ENCODE measurements at regions not wholly inside any gene's neighbourhood (a gene's known extent, or its start where the extent isn't known, plus 50 kb on each side); places are given as distances from the start of the nearest gene placed in this dataset.

DNA sequence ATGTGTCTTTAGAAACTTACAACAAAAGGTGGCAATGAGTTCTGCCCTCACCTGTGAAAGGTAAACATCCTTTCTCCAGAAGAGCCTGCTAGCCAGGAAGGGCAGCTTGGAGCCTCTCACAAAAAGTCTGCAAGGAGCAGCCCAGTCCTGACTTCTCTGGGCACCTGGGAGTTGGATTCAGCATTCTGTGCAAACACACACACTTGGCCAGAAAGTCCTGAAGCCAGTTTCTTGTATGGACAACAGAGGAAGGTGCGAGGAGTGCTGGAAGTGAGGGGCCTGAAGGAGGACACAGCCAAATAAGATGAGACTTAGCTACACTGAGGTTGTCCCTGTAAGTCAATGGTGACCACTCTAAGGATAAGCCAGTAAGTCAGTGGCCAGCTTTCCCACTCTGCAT, 52.4 kb upstream of the SLC1A4 start:
- TF ChIP-seq TEAD4 (IDR thresholded peaks at IDR 0.05) (no peak), EP300 (IDR thresholded peaks at IDR 0.05; ENCODE audit: borderline replicate concordance) (no peak), TAF1 (IDR thresholded peaks at IDR 0.05; ENCODE audit: low read depth) (no peak), CREB1 (IDR thresholded peaks at IDR 0.05; ENCODE audit: low read depth) (no peak), RAD21 (IDR thresholded peaks at IDR 0.05; ENCODE audit: low read depth) (no peak)
- TF ChIP-seq, protein P1, sequence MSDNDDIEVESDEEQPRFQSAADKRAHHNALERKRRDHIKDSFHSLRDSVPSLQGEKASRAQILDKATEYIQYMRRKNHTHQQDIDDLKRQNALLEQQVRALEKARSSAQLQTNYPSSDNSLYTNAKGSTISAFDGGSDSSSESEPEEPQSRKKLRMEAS (IDR thresholded peaks at IDR 0.05) = no peak

Measured in Ishikawa (cell line).